ENCODE measurements at regions not wholly inside any gene's neighbourhood (a gene's known extent, or its start where the extent isn't known, plus 50 kb on each side); places are given as distances from the start of the nearest gene placed in this dataset.
"Not testable (repeated sequence)": the region's sequence is repeated elsewhere in the genome, so short reads cannot be mapped to it uniquely, and the experiment has no call there.

- intact Hi-C loops (cut with DNase I; ENCODE audit: low total_unique reads) = no loop called here
- no peak overlapping the region for H3K4me3 ChIP-seq
- H3K27ac ChIP-seq = no peak overlapping the region
- DNase-seq = no peak
- TF ChIP-seq CTCF (IDR thresholded peaks at IDR 0.05 in 8 of 11, conservative IDR thresholded peaks at IDR 0.05 in 3 of 11) (no peak), POLR2A (IDR thresholded peaks at IDR 0.05) (no peak)
- peaks cover 0 to 7% (median 0%) of the 10 kb centered on the region in 6 donors for H3K4me1 ChIP-seq
- no peaks in the 10 kb centered on the region for H3K36me3 ChIP-seq
- 89 to 96% (median 93%) methylated on average over 2 of the region's 2 CpGs for WGBS, 5 donors
- peaks cover 0 to 13% (median 0%) of the 10 kb centered on the region in 8 donors for H3K9me3 ChIP-seq
- H3K27me3 ChIP-seq (replicated peaks in 1 of 7) = no peaks in the 10 kb centered on the region
Measured at GRCh38 chr2:37576831-37577230, 94.6 kb downstream of the CDC42EP3 start.

- 92 to 98% (median 95%) methylated on average over 3 of the region's 3 CpGs for WGBS, 5 donors
- no peak overlapping the region for H3K4me3 ChIP-seq
Measured at GRCh38 chr2:37579192-37579713, 92.2 kb downstream of the CDC42EP3 start.

GRCh38 chr2:37579949-37580348 lies 91.5 kb downstream of the CDC42EP3 start:
- H3K27me3 ChIP-seq (replicated peaks in 1 of 7); H3K27ac ChIP-seq; intact Hi-C loops (cut with DNase I; ENCODE audit: low total_unique reads); DNase-seq; H3K4me3 ChIP-seq; H3K36me3 ChIP-seq: not testable (repeated sequence)
- Histone ChIP-seq H3K9me3 (peaks cover 0 to 13% (median 0%) of the 10 kb centered on the region in 8 donors), H3K4me1 (peaks cover 0 to 29% (median 19%) of the 10 kb centered on the region in 6 donors)
- WGBS, 5 donors = 91 to 99% (median 96%) methylated on average over 3 of the region's 3 CpGs

More at GRCh38 chr2:37579192-37579713, 92.2 kb downstream of the CDC42EP3 start:
- no peaks in the 10 kb centered on the region for H3K27me3 ChIP-seq (replicated peaks in 1 of 7)
- no peak for DNase-seq
- H3K4me1 ChIP-seq = peaks cover 0 to 22% (median 16%) of the 10 kb centered on the region in 6 donors
- H3K36me3 ChIP-seq = no peaks in the 10 kb centered on the region
- intact Hi-C loops (cut with DNase I; ENCODE audit: low total_unique reads) = no loop called here
- H3K27ac ChIP-seq = no peak overlapping the region
- H3K9me3 ChIP-seq = peaks cover 0 to 13% (median 0%) of the 10 kb centered on the region in 8 donors
- TF ChIP-seq CTCF (IDR thresholded peaks at IDR 0.05 in 8 of 11, conservative IDR thresholded peaks at IDR 0.05 in 3 of 11) = no peak
- TF ChIP-seq POLR2AphosphoS5 (IDR thresholded peaks at IDR 0.05) = no peak
- TF ChIP-seq POLR2A (IDR thresholded peaks at IDR 0.05) = no peak

GRCh38 chr2:37581433-37581832 lies 90.0 kb downstream of the CDC42EP3 start:
- TF ChIP-seq POLR2AphosphoS5 (IDR thresholded peaks at IDR 0.05) (no peak), CTCF (IDR thresholded peaks at IDR 0.05 in 8 of 11, conservative IDR thresholded peaks at IDR 0.05 in 3 of 11) (no peak), POLR2A (IDR thresholded peaks at IDR 0.05) (no peak)
- H3K27ac ChIP-seq = no peak overlapping the region
- peaks cover 7 to 43% (median 32%) of the 10 kb centered on the region in 6 donors for H3K4me1 ChIP-seq
- no peak for DNase-seq
- H3K36me3 ChIP-seq = no peaks in the 10 kb centered on the region
- intact Hi-C loops (cut with DNase I; ENCODE audit: low total_unique reads) = no loop called here
- no peak overlapping the region for H3K4me3 ChIP-seq
- 86 to 93% (median 90%) methylated on average over 5 of the region's 5 CpGs for WGBS, 5 donors
- H3K27me3 ChIP-seq (replicated peaks in 1 of 7) = no peaks in the 10 kb centered on the region
- H3K9me3 ChIP-seq = peaks cover 0 to 13% (median 0%) of the 10 kb centered on the region in 8 donors
